Gastrocnemius medialis (tissue), 4 donors: ENCODE measurements at regions not wholly inside any gene's neighbourhood (a gene's known extent, or its start where the extent isn't known, plus 50 kb on each side); places are given as distances from the start of the nearest gene placed in this dataset.

ENCODE experiments used
- POLR2A ChIP-seq, 2 donors: fragments of 450-650 bp; IDR thresholded peaks; one replicate each; pipeline ENCODE4 v1.6.1; 2017; ENCODE audit warnings: antibody characterized with exemption in 2 of 2, mild to moderate bottlenecking in 2 of 2, moderate library complexity in 2 of 2
- TF ChIP-seq, protein P1 (sequence below), 5 experiments: fragments of 450-650 bp in 3 of 5; fragments of 200-600 bp in 2 of 5; sonication (generic) in 2 of 5; IDR thresholded peaks in 4 of 5; conservative IDR thresholded peaks in 1 of 5; 1 replicate in 4 of 5; 2 replicates in 1 of 5; pipeline ENCODE4 v1.5.1; 2016 to 2019; ENCODE audit warnings: antibody characterized with exemption in 5 of 5, mild to moderate bottlenecking in 3 of 5, moderate library complexity in 3 of 5

GRCh38 chr11:127709960-127710359 lies 709.4 kb upstream of the KIRREL3 start:
- TF ChIP-seq, protein P1, sequence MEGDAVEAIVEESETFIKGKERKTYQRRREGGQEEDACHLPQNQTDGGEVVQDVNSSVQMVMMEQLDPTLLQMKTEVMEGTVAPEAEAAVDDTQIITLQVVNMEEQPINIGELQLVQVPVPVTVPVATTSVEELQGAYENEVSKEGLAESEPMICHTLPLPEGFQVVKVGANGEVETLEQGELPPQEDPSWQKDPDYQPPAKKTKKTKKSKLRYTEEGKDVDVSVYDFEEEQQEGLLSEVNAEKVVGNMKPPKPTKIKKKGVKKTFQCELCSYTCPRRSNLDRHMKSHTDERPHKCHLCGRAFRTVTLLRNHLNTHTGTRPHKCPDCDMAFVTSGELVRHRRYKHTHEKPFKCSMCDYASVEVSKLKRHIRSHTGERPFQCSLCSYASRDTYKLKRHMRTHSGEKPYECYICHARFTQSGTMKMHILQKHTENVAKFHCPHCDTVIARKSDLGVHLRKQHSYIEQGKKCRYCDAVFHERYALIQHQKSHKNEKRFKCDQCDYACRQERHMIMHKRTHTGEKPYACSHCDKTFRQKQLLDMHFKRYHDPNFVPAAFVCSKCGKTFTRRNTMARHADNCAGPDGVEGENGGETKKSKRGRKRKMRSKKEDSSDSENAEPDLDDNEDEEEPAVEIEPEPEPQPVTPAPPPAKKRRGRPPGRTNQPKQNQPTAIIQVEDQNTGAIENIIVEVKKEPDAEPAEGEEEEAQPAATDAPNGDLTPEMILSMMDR (IDR thresholded peaks at IDR 0.05 in 4 of 5, conservative IDR thresholded peaks at IDR 0.05 in 1 of 5), result no peak
- TF ChIP-seq POLR2A (IDR thresholded peaks at IDR 0.05), result no peak
